ENCODE measurements at regions not wholly inside any gene's neighbourhood (a gene's known extent, or its start where the extent isn't known, plus 50 kb on each side); places are given as distances from the start of the nearest gene placed in this dataset.

- Histone ChIP-seq H3K27me3 (ENCODE audit: control insufficient read depth, insufficient read depth, low read length) (no peaks in the 10 kb centered on the region), H3K4me1 (ENCODE audit: control insufficient read depth in 2 of 3, insufficient read depth in 2 of 3, low read depth in 1 of 3, low read length in 3 of 3) (no peaks in the 10 kb centered on the region), H3K4me3 (ENCODE audit: low read length in 3 of 3) (no peak overlapping the region), H3K9ac (ENCODE audit: low read length in 3 of 3) (no peak overlapping the region), H3K9me3 (ENCODE audit: control insufficient read depth in 2 of 3, insufficient read depth in 1 of 3, low read length in 3 of 3) (no peaks in the 10 kb centered on the region), H3K36me3 (ENCODE audit: control insufficient read depth in 2 of 3, insufficient read depth in 3 of 3, low read length in 3 of 3) (no peaks in the 10 kb centered on the region), H3K27ac (ENCODE audit: low read depth in 2 of 2, low read length in 2 of 2) (no peak overlapping the region)
- DNase-seq (no peak), FAIRE-seq (no peak)
- intact Hi-C loops (cut with DNase I): no loop called here
- no peak for TF ChIP-seq CTCF (IDR thresholded peaks at IDR 0.05; ENCODE audit: borderline replicate concordance, extremely low read depth, insufficient read depth)
Observed at GRCh38 chr12:126994599-126994998, 1272.4 kb upstream of the TMEM132C start.

GRCh38 chr12:126998031-126998430 lies 1268.9 kb upstream of the TMEM132C start:
- Histone ChIP-seq H3K9ac (ENCODE audit: low read length in 3 of 3) (no peak overlapping the region), H3K4me1 (ENCODE audit: control insufficient read depth in 2 of 3, insufficient read depth in 2 of 3, low read depth in 1 of 3, low read length in 3 of 3) (no peaks in the 10 kb centered on the region), H3K36me3 (ENCODE audit: control insufficient read depth in 2 of 3, insufficient read depth in 3 of 3, low read length in 3 of 3) (no peaks in the 10 kb centered on the region), H3K9me3 (ENCODE audit: control insufficient read depth in 2 of 3, insufficient read depth in 1 of 3, low read length in 3 of 3) (no peaks in the 10 kb centered on the region), H3K27me3 (ENCODE audit: control insufficient read depth, insufficient read depth, low read length) (no peaks in the 10 kb centered on the region), H3K4me3 (ENCODE audit: low read length in 3 of 3) (no peak overlapping the region), H3K27ac (ENCODE audit: low read depth in 2 of 2, low read length in 2 of 2) (no peak overlapping the region)
- DNase-seq (no peak), FAIRE-seq (no peak)
- intact Hi-C loops (cut with DNase I): no loop called here
- TF ChIP-seq CTCF (IDR thresholded peaks at IDR 0.05; ENCODE audit: borderline replicate concordance, extremely low read depth, insufficient read depth): no peak

- H3K9me3 ChIP-seq (ENCODE audit: control insufficient read depth in 2 of 3, insufficient read depth in 1 of 3, low read length in 3 of 3): no peaks in the 10 kb centered on the region
- intact Hi-C loops (cut with DNase I): no loop called here
- FAIRE-seq: no peak
Observed at GRCh38 chr12:126998747-126999285, 1268.2 kb upstream of the TMEM132C start.

More at GRCh38 chr12:126998747-126999285, 1268.2 kb upstream of the TMEM132C start:
- Histone ChIP-seq H3K27ac (ENCODE audit: low read depth in 2 of 2, low read length in 2 of 2) (no peak overlapping the region), H3K4me3 (ENCODE audit: low read length in 3 of 3) (no peak overlapping the region), H3K9ac (ENCODE audit: low read length in 3 of 3) (no peak overlapping the region), H3K27me3 (ENCODE audit: control insufficient read depth, insufficient read depth, low read length) (no peaks in the 10 kb centered on the region), H3K4me1 (ENCODE audit: control insufficient read depth in 2 of 3, insufficient read depth in 2 of 3, low read depth in 1 of 3, low read length in 3 of 3) (no peaks in the 10 kb centered on the region), H3K36me3 (ENCODE audit: control insufficient read depth in 2 of 3, insufficient read depth in 3 of 3, low read length in 3 of 3) (no peaks in the 10 kb centered on the region)
- no peak for TF ChIP-seq CTCF (IDR thresholded peaks at IDR 0.05; ENCODE audit: borderline replicate concordance, extremely low read depth, insufficient read depth)
- no peak for DNase-seq
